ENCODE measurements at regions not wholly inside any gene's neighbourhood (a gene's known extent, or its start where the extent isn't known, plus 50 kb on each side); places are given as distances from the start of the nearest gene placed in this dataset.

DNA sequence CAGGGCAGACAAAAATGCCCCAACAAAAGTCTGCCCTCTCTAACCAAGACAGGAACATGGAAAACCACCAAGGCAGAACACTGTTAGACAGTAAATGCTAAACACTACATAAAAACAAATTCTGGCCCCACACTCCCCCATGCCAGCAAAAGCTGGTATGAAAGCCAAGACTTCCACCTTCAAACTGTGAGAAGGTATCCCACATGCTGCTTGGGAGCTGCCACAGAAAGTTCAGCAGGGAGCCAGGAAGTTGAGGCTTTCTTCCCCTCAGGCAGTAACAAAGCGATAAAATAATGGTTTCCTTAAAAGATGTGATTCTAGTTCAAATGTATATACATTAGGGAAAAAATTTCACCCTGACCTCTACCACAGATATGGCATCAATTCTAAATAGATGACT is 770.4 kb upstream of the NDST4 start:
- Histone ChIP-seq H4K20me1 (ENCODE audit: insufficient read depth) (no peaks in the 10 kb centered on the region), H3K27me3 (replicated peaks; ENCODE audit: insufficient read depth) (no peaks in the 10 kb centered on the region), H3K27ac (no peak overlapping the region), H3F3A (ENCODE audit: insufficient read depth) (no peaks in the 10 kb centered on the region), H3K9ac (no peak overlapping the region), H3K79me2 (ENCODE audit: insufficient read depth) (no peaks in the 10 kb centered on the region), H3K4me2 (ENCODE audit: unreplicated experiment) (no peak overlapping the region), H3K4me1 (ENCODE audit: insufficient read depth) (no peaks in the 10 kb centered on the region), H3K9me2 (ENCODE audit: insufficient read depth) (no peaks in the 10 kb centered on the region), H3K36me3 (ENCODE audit: low read depth) (no peaks in the 10 kb centered on the region), H3K9me3 (ENCODE audit: low read depth) (no peaks in the 10 kb centered on the region), H2AFZ (no peak overlapping the region), H3K4me3 (no peak overlapping the region)
- no peak for DNase-seq
- in situ Hi-C loops (cut with MboI), result no loop called here
- no peak for TF ChIP-seq EZH2 (IDR thresholded peaks at IDR 0.05; ENCODE audit: insufficient read depth, poor library complexity, severe bottlenecking)
- no peak for TF ChIP-seq EZH2phosphoT487 (IDR thresholded peaks at IDR 0.05; ENCODE audit: insufficient read depth, low read depth)
- 43 to 61% methylated on average over 1 of the region's 1 CpG for WGBS, 2 experiments (ENCODE audit: low coverage in 1 of 2, low lambda C conversion rate in 2 of 2, missing lambda C conversion rate in 2 of 2)

DNA sequence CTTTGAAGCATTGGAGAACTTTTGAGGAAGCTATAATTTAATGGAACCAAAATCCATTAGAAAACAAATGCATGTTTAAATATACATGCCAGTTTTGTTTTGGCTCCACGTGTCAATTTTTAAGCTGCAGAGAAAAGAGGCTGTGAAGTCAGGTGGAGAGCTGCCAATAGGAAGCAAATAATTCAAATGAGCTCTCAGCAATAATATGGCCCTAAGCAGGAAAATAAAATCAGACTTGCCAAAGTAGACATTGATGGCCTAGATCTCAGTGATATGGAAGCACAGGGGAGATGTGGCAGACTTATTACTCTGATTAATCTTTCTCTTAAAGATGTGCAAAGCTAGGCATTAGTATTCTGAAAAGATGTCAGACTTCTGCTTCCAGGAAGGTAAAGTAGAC is 769.8 kb upstream of the NDST4 start:
- Histone ChIP-seq H3K4me1 (ENCODE audit: insufficient read depth) (no peaks in the 10 kb centered on the region), H3K36me3 (ENCODE audit: low read depth) (no peaks in the 10 kb centered on the region), H3K4me3 (no peak overlapping the region), H3K27ac (no peak overlapping the region), H3K9ac (no peak overlapping the region), H3K27me3 (replicated peaks; ENCODE audit: insufficient read depth) (no peaks in the 10 kb centered on the region), H3K4me2 (ENCODE audit: unreplicated experiment) (no peak overlapping the region), H3K9me3 (ENCODE audit: low read depth) (no peaks in the 10 kb centered on the region), H3K79me2 (ENCODE audit: insufficient read depth) (no peaks in the 10 kb centered on the region), H4K20me1 (ENCODE audit: insufficient read depth) (no peaks in the 10 kb centered on the region), H3K9me2 (ENCODE audit: insufficient read depth) (no peaks in the 10 kb centered on the region), H3F3A (ENCODE audit: insufficient read depth) (no peaks in the 10 kb centered on the region), H2AFZ (no peak overlapping the region)
- in situ Hi-C loops (cut with MboI), result no loop called here
- DNase-seq, result no peak
- 4 to 6% methylated on average over 1 of the region's 1 CpG for WGBS, 2 experiments (ENCODE audit: low coverage in 1 of 2, low lambda C conversion rate in 2 of 2, missing lambda C conversion rate in 2 of 2)
- no peak for TF ChIP-seq EZH2 (IDR thresholded peaks at IDR 0.05; ENCODE audit: insufficient read depth, poor library complexity, severe bottlenecking)
- no peak for TF ChIP-seq EZH2phosphoT487 (IDR thresholded peaks at IDR 0.05; ENCODE audit: insufficient read depth, low read depth)

DNA sequence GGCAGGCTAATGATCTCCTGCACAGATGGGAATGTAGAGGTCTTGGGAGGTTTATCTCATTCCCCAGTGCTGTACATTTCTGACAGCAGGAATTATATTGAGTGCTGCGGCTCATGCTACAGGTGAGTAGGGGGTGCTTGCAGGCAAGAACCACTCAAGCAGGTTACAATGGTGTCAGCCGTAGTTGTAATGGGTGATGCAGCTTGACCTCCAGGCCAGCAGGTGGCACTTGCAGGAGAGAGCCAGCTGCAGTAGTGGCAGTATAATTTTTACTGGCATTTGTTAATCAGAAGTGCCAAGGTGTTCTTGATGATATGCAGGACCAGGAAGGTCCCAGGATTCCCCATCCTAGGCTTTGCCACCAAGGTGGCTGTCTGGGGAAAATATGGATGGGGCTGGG is 759.6 kb upstream of the NDST4 start:
- WGBS, 2 experiments (ENCODE audit: low coverage in 1 of 2, low lambda C conversion rate in 2 of 2, missing lambda C conversion rate in 2 of 2), result 18 to 40% methylated on average over 2 of the region's 2 CpGs
- no peaks in the 10 kb centered on the region for H3K4me1 ChIP-seq (ENCODE audit: insufficient read depth)
- no peak overlapping the region for H3K9ac ChIP-seq

DNA sequence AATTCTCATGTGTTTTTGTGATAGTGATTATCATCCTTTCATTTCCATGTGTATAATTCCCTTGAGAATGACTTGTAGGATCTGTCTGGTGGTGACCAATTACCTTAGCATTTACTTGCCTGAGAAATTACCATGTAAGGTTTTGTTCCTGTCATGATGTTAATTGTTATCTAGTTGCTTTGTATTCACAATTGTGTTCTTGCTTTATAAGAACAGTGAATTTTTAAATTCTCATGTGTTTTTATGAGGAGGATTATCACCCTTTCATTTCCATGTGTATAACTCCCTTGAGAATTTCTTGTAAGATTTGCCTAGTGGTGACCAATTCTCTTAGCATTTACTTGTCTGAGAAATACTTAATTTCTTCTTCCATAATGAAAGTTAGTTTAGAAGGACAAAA is 758.2 kb upstream of the NDST4 start:
- Histone ChIP-seq H3K4me2 (ENCODE audit: unreplicated experiment) (no peak overlapping the region), H3K9me2 (ENCODE audit: insufficient read depth) (no peaks in the 10 kb centered on the region), H3K9me3 (ENCODE audit: low read depth) (no peaks in the 10 kb centered on the region), H2AFZ (no peak overlapping the region), H3K27ac (no peak overlapping the region), H3F3A (ENCODE audit: insufficient read depth) (no peaks in the 10 kb centered on the region), H3K4me1 (ENCODE audit: insufficient read depth) (no peaks in the 10 kb centered on the region), H3K79me2 (ENCODE audit: insufficient read depth) (no peaks in the 10 kb centered on the region), H3K36me3 (ENCODE audit: low read depth) (no peaks in the 10 kb centered on the region), H3K9ac (no peak overlapping the region), H3K27me3 (replicated peaks; ENCODE audit: insufficient read depth) (no peaks in the 10 kb centered on the region), H3K4me3 (no peak overlapping the region), H4K20me1 (ENCODE audit: insufficient read depth) (no peaks in the 10 kb centered on the region)
- in situ Hi-C loops (cut with MboI), result no loop called here
- TF ChIP-seq EZH2 (IDR thresholded peaks at IDR 0.05; ENCODE audit: insufficient read depth, poor library complexity, severe bottlenecking) (no peak), EZH2phosphoT487 (IDR thresholded peaks at IDR 0.05; ENCODE audit: insufficient read depth, low read depth) (no peak)
- DNase-seq, result no peak

More for the DNA sequence above, 759.6 kb upstream of the NDST4 start:
- Histone ChIP-seq H3F3A (ENCODE audit: insufficient read depth) (no peaks in the 10 kb centered on the region), H4K20me1 (ENCODE audit: insufficient read depth) (no peaks in the 10 kb centered on the region), H3K4me3 (no peak overlapping the region), H3K36me3 (ENCODE audit: low read depth) (no peaks in the 10 kb centered on the region), H3K9me2 (ENCODE audit: insufficient read depth) (no peaks in the 10 kb centered on the region), H3K27me3 (replicated peaks; ENCODE audit: insufficient read depth) (no peaks in the 10 kb centered on the region), H3K4me2 (ENCODE audit: unreplicated experiment) (no peak overlapping the region), H2AFZ (no peak overlapping the region), H3K79me2 (ENCODE audit: insufficient read depth) (no peaks in the 10 kb centered on the region), H3K27ac (no peak overlapping the region), H3K9me3 (ENCODE audit: low read depth) (no peaks in the 10 kb centered on the region)
- no peak for DNase-seq
- TF ChIP-seq EZH2phosphoT487 (IDR thresholded peaks at IDR 0.05; ENCODE audit: insufficient read depth, low read depth) (no peak), EZH2 (IDR thresholded peaks at IDR 0.05; ENCODE audit: insufficient read depth, poor library complexity, severe bottlenecking) (no peak)
- in situ Hi-C loops (cut with MboI), result no loop called here

DNA sequence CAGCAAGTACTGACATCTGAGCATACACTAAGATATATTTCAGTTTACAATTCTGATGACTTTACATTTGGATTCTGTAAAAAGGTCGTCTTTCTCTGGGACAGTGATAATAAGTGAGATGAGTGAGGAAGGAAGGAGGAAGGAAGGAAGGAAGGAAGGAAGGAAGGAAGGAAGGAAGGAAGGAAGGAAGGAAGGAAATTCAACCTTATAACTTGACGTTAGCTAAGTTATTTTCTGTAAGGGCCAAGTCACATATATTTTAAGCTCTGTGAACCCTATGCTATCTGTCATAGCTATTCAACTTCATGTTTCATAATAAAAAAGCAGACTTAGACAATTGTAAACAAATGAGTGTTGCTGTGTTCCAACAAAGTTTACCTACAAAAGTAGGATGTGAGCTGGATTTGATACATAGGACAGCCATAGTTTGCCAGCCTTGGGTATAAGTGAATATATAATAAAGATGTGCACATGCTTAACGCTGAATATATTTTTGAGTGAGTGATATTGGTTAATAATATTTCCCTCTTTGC is 753.0 kb upstream of the NDST4 start:
- Histone ChIP-seq H2AFZ (no peak overlapping the region), H3K79me2 (ENCODE audit: insufficient read depth) (no peaks in the 10 kb centered on the region), H3K4me2 (ENCODE audit: unreplicated experiment) (no peak overlapping the region), H3K27me3 (replicated peaks; ENCODE audit: insufficient read depth) (no peaks in the 10 kb centered on the region), H3K4me3 (no peak overlapping the region), H3K27ac (no peak overlapping the region), H4K20me1 (ENCODE audit: insufficient read depth) (no peaks in the 10 kb centered on the region), H3K9me3 (ENCODE audit: low read depth) (no peaks in the 10 kb centered on the region), H3K9ac (no peak overlapping the region), H3F3A (ENCODE audit: insufficient read depth) (no peaks in the 10 kb centered on the region), H3K4me1 (ENCODE audit: insufficient read depth) (no peaks in the 10 kb centered on the region), H3K9me2 (ENCODE audit: insufficient read depth) (no peaks in the 10 kb centered on the region), H3K36me3 (ENCODE audit: low read depth) (no peaks in the 10 kb centered on the region)
- no peak for DNase-seq
- 9 to 20% methylated on average over 3 of the region's 3 CpGs for WGBS, 2 experiments (ENCODE audit: low coverage in 1 of 2, low lambda C conversion rate in 2 of 2, missing lambda C conversion rate in 2 of 2)
- in situ Hi-C loops (cut with MboI), result no loop called here
- no peak for TF ChIP-seq EZH2 (IDR thresholded peaks at IDR 0.05; ENCODE audit: insufficient read depth, poor library complexity, severe bottlenecking)
- no peak for TF ChIP-seq EZH2phosphoT487 (IDR thresholded peaks at IDR 0.05; ENCODE audit: insufficient read depth, low read depth)

All from GM23248 (cell line).